ENCODE measurements at regions not wholly inside any gene's neighbourhood (a gene's known extent, or its start where the extent isn't known, plus 50 kb on each side); places are given as distances from the start of the nearest gene placed in this dataset.
"Not testable (repeated sequence)": the region's sequence is repeated elsewhere in the genome, so short reads cannot be mapped to it uniquely, and the experiment has no call there.

DNA sequence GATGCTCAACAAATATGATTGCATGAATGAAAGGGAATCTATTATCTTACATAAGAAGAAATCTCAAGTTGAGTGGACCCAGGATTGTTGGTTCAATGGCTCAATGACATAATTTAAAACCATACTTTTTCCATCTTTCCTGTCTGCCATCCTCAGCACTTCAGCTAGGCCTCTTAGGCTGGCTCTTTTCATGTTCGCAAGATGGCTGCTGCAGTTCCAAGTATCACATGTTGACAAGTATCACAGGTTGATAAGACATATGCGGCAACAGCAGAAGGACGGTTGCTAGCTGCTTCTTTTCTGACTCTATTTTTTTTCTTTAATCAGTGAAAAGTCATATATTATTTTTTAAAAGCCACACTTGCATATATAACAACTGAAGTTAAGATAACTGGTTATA is 79.0 kb upstream of the CDK6 start:
- DNase-seq (ENCODE audit: low read depth): no peak

GRCh38 chr7:92914645-92915044 is 78.3 kb upstream of the CDK6 start:
- DNase-seq (ENCODE audit: low read depth): no peak

DNA sequence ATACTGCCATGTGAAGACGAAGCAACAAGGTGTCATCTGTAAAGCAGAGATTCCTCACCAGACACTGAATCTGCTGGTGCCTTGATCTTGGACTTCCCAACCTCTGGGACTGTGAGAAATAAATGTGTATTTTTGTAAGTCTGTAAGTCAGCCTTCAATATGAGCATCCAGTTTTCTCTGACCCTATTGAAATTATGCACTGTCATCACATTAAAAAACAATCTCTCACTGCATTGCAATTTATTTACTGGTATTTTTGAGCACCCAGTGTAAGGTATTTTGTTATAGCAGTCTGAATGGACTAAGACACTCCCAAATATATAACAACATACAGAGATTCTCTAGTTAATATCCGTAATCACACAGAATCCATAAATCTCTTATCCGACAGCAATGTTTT is 77.5 kb upstream of the CDK6 start:
- DNase-seq (ENCODE audit: low read depth): no peak

DNA sequence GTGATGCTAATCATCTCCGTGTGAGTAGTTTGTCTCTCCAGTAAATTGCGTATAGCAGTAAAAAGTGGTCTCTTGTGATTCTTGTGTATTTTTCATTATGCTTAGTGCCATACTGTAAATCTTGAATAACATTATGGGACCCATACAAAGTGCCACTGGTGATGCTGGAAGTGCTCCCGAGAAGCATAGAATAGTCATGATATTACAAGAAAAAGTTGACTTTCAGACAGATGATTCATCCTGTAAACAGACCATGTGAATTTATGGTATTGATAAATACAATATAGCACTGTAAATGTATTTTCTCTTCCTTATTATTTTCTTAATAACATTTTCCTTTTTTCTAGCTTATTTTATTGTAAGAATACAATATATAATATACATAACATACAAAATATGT is 74.6 kb upstream of the CDK6 start:
- no peak for DNase-seq (ENCODE audit: low read depth)

GRCh38 chr7:92909686-92910475 is 73.5 kb upstream of the CDK6 start:
- no peak for DNase-seq (ENCODE audit: low read depth)

DNA sequence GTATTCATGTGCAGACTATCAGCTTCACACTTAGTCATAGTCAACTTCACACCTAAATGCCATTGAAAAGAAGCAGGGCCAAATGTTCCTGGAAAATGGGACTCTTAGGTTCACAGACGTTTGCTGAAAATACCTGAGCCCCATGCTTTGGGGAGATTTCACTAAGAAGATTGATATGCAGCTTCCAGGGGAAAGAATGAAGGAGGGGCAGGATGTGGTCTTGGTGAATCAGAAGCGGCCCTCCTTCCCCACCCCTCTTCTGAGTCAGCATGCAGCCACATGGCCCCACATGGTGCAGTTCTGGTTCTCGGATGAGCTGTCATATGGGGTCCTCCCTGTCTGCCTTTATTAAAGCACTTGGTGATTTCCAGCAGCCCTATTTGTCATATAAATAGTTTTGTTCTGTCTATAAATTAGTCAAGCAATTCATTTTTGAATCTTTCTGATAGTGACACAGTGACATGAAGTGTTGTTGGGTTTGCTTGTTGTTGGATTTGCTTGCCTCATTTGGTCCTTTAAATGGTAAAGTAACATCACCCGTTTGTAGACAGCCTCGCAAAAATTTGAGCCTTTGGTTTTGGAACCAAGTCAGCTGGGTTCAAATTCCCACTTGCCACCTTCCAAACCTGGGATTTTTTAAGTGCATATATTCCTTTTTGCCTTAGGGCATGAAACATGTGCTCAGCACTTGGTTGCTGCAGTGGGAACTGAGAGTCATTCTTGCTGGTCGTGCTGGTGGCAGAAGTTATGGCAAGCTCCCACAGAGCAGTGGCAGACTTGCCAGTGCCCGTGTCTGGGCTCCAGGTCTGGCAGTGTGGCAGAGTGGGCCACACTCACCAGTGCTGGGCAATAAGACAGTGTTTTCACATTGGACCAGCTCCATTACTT is 68.1 kb upstream of the CDK6 start:
- DNase-seq (ENCODE audit: low read depth): peak; percentile 85

DNA sequence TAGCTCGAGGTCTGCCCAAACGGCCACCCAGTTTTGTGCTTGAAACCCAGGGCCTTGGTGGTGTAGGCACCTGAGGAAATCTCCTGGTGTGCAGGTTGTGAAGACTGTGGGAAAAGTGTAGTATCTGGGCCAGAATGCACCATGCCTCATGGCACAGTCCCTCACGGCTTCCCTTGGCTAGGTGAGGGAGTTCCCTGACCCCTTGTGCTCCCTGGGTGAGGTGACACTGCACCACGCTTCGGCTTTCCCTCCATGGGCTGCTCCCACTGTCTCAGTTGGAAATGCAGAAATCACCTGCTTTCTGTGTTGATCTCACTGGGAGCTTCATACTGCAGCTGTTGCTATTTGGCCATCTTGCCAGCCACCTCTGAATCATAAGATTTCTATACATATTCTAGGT is 62.4 kb upstream of the CDK6 start:
- no peak for DNase-seq (ENCODE audit: low read depth)

GRCh38 chr7:92894857-92895256 is 58.5 kb upstream of the CDK6 start:
- DNase-seq (ENCODE audit: low read depth): not testable (repeated sequence)

DNA sequence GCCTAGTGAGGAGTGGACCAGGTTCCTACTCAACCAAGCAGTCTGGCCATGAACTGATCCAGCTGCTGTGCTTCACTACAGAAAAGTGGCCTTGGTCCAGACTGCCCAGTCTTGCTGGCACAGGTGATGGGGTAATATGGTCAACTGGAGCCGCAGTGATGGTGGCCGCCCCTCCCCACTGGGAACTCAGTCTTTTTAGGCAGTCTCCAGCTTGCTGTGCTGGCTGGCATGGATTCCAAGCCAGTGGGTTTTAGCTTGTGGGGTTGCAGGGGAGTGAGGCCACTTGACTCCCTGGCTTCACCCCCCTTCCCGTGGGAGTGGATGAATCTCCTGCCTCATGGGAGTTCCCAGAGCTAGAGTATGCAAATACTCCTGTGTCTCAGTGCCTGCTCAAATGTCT is 52.7 kb upstream of the CDK6 start:
- no peak for DNase-seq (ENCODE audit: low read depth)

Measured in stromal cell of bone marrow (primary cell).